Loucy (cell line): ENCODE measurements at regions not wholly inside any gene's neighbourhood (a gene's known extent, or its start where the extent isn't known, plus 50 kb on each side); places are given as distances from the start of the nearest gene placed in this dataset.

Experiments used
- CTCF ChIP-seq: fragments of 200-600 bp; sonication (generic); conservative IDR thresholded peaks from 2 replicates; pipeline ENCODE4 v1.5.1; 2014; ENCODE audit warnings: mild to moderate bottlenecking, antibody characterized with exemption, low read length
- EZH2phosphoT487 ChIP-seq: fragments of 200-600 bp; IDR thresholded peaks from 2 replicates; pipeline ENCODE4 v1.6.1; 2018; ENCODE audit warnings: antibody characterized with exemption, mild to moderate bottlenecking, moderate library complexity, borderline replicate concordance

- TF ChIP-seq CTCF: no peak
- no peak for TF ChIP-seq EZH2phosphoT487
These were observed 721.4 kb downstream of the RFPL4B start for GRCh38 chr6:113068570-113068969.
